ENCODE measurements at regions not wholly inside any gene's neighbourhood (a gene's known extent, or its start where the extent isn't known, plus 50 kb on each side); places are given as distances from the start of the nearest gene placed in this dataset.

- TF ChIP-seq, protein P1, sequence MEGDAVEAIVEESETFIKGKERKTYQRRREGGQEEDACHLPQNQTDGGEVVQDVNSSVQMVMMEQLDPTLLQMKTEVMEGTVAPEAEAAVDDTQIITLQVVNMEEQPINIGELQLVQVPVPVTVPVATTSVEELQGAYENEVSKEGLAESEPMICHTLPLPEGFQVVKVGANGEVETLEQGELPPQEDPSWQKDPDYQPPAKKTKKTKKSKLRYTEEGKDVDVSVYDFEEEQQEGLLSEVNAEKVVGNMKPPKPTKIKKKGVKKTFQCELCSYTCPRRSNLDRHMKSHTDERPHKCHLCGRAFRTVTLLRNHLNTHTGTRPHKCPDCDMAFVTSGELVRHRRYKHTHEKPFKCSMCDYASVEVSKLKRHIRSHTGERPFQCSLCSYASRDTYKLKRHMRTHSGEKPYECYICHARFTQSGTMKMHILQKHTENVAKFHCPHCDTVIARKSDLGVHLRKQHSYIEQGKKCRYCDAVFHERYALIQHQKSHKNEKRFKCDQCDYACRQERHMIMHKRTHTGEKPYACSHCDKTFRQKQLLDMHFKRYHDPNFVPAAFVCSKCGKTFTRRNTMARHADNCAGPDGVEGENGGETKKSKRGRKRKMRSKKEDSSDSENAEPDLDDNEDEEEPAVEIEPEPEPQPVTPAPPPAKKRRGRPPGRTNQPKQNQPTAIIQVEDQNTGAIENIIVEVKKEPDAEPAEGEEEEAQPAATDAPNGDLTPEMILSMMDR (conservative IDR thresholded peaks at IDR 0.05; ENCODE audit: low read depth, low read length): no peak
- TF ChIP-seq RFX5 (IDR thresholded peaks at IDR 0.05; ENCODE audit: low read depth, low read length) (no peak), CHD1 (IDR thresholded peaks at IDR 0.05; ENCODE audit: low read depth, low read length) (no peak), MAZ (IDR thresholded peaks at IDR 0.05; ENCODE audit: borderline replicate concordance, low read depth, low read length) (no peak), RAD21 (IDR thresholded peaks at IDR 0.05; ENCODE audit: low read length) (no peak), ELK1 (IDR thresholded peaks at IDR 0.05; ENCODE audit: borderline replicate concordance, low read depth, low read length) (no peak), MAFK (IDR thresholded peaks at IDR 0.05; ENCODE audit: low read depth, low read length) (no peak), POLR2A (IDR thresholded peaks at IDR 0.05; ENCODE audit: low read depth, low read length) (no peak), CEBPB (IDR thresholded peaks at IDR 0.05; ENCODE audit: low read depth, low read length) (no peak), MXI1 (IDR thresholded peaks at IDR 0.05; ENCODE audit: borderline replicate concordance, low read depth, low read length) (no peak), NFE2L2 (IDR thresholded peaks at IDR 0.05; ENCODE audit: low read depth, low read length) (no peak), SMC3 (IDR thresholded peaks at IDR 0.05; ENCODE audit: low read depth, low read length) (no peak)
- TF ChIP-seq, protein P2, sequence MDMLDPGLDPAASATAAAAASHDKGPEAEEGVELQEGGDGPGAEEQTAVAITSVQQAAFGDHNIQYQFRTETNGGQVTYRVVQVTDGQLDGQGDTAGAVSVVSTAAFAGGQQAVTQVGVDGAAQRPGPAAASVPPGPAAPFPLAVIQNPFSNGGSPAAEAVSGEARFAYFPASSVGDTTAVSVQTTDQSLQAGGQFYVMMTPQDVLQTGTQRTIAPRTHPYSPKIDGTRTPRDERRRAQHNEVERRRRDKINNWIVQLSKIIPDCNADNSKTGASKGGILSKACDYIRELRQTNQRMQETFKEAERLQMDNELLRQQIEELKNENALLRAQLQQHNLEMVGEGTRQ (IDR thresholded peaks at IDR 0.05; ENCODE audit: low read depth, low read length): no peak
- Histone ChIP-seq H3K79me1 (ENCODE audit: low read depth in 1 of 2, low read length in 2 of 2) (no peaks in the 10 kb centered on the region), H3K14ac (replicated peaks; ENCODE audit: low read depth, low read length) (peak overlapping the region; percentile 48), H3K23ac (ENCODE audit: low read depth, low read length) (no peak overlapping the region), H3K4me2 (ENCODE audit: low read depth, low read length) (no peak overlapping the region), H2BK15ac (ENCODE audit: low read depth, low read length) (peak overlapping the region; percentile 68; the same call in 2 of the 3 replicates), H3K4me1 (ENCODE audit: control insufficient read depth, insufficient read depth, low read length) (peaks cover 11% of the 10 kb centered on the region), H3K18ac (ENCODE audit: low read depth, low read length) (peak overlapping the region; percentile 73), H2BK20ac (ENCODE audit: low read depth, low read length) (peak overlapping the region; percentile 74), H3K27me3 (ENCODE audit: control insufficient read depth, insufficient read depth, low read length) (no peaks in the 10 kb centered on the region), H3K4me3 (ENCODE audit: insufficient read depth, low read depth, low read length) (no peak overlapping the region), H2AFZ (replicated peaks; ENCODE audit: low read length, poor library complexity) (peak overlapping the region; percentile 27), H4K5ac (ENCODE audit: low read depth, low read length) (peak overlapping the region; percentile 49), H3K4ac (ENCODE audit: low read depth, low read length) (peak overlapping the region; percentile 69), H3K36me3 (ENCODE audit: control insufficient read depth, insufficient read depth, low read length) (no peaks in the 10 kb centered on the region), H4K91ac (ENCODE audit: insufficient read depth, low read depth, low read length) (peak overlapping the region; percentile 55), H2BK5ac (ENCODE audit: low read depth, low read length, poor library complexity, severe bottlenecking) (peak overlapping the region; percentile 68), H4K20me1 (ENCODE audit: insufficient read depth, low read length) (no peaks in the 10 kb centered on the region), H3K9ac (ENCODE audit: low read depth, low read length) (no peak overlapping the region), H3K27ac (ENCODE audit: insufficient read depth, low read length) (no peak overlapping the region), H2BK120ac (ENCODE audit: low read depth, low read length) (peak overlapping the region; percentile 63), H2AK9ac (replicated peaks; ENCODE audit: low read depth, low read length, poor library complexity) (peak overlapping the region; percentile 59), H3K56ac (ENCODE audit: extremely low read depth, insufficient read depth, low read length) (no peak overlapping the region), H4K8ac (ENCODE audit: low read depth in 2 of 2, low read length in 2 of 2) (peak overlapping the region in 1 of 2 experiments; percentile 24; a peak in 1 of 4 replicates), H3K9me3 (ENCODE audit: control insufficient read depth, insufficient read depth, low read length) (no peaks in the 10 kb centered on the region), H3K9me1 (ENCODE audit: insufficient read depth, low read length) (no peaks in the 10 kb centered on the region; the same call in 1 of the 2 replicates), H2AK5ac (ENCODE audit: low read depth, low read length) (peak overlapping the region; percentile 82)
- in situ Hi-C loops (cut with MboI; ENCODE audit: low sequenced_read_pairs) (no loop called here), intact Hi-C loops (cut with micrococcal nuclease) (no loop called here), dilution Hi-C loops (cut with HindIII; ENCODE audit: low sequenced_read_pairs, unreplicated experiment) (no loop called here)
- ChIA-PET POLR2A (ENCODE audit: unreplicated experiment) (no interaction called here), CTCF (interaction anchor here (1.4 kb wide), 1 partner anchor 11 kb away, joined by 3 read pairs; no protein-coding TSS in a partner anchor)
- ATAC-seq (ENCODE audit: low read depth) (no peak), DNase-seq (no peak)
- WGBS, 2 experiments (ENCODE audit: extremely low coverage in 2 of 2, insufficient read length in 1 of 2): 71% methylated on average over 1 of the region's 4 CpGs; no CpG with 5 or more reads in 1 of the 2 experiments
- BruUV-seq (replicated peaks): no TSS peak
Measured at GRCh38 chr14:96149131-96149530, 55.5 kb upstream of the BDKRB2 start.

Data from IMR-90 (cell line).